Frontal cortex (tissue), 3 donors: ENCODE measurements at regions not wholly inside any gene's neighbourhood (a gene's known extent, or its start where the extent isn't known, plus 50 kb on each side); places are given as distances from the start of the nearest gene placed in this dataset.
"Not testable (repeated sequence)": the region's sequence is repeated elsewhere in the genome, so short reads cannot be mapped to it uniquely, and the experiment has no call there.

Experiments used
- DNase-seq, 2 donors: peaks; one replicate each; pipeline ENCODE4 v3.0.0; 2012; ENCODE audit warnings: low spot score in 2 of 2
- FAIRE-seq: peaks from 2 replicates; lab custom pipeline; 2012; peaks lifted over from hg19 to GRCh38; lab: Jason Lieb, UNC
- donor health status: control.
- donor health status: control.
- donor health status: control.

DNA sequence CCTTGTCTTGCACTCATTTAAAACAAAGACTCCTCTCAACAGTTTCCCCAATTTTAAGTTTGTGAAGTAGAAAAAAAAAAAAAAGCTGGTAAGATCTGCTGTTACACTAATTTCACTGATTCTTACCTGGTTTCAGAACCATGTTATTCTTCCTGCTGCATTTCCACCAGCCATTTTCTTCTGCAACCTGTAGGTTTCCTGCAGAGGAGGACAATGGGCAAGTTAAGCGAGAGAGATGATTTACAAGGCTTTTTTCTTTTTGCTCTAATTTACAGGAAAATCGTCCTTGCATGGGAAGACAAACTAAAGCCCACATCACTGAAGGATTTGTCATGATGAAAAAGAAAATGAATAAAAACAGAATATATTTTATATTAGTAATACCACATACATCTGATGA lies 86.0 kb upstream of the SMARCA2 start:
- DNase-seq (no peak), FAIRE-seq (no peak)

- FAIRE-seq (no peak), DNase-seq (no peak)
These were observed 85.4 kb upstream of the SMARCA2 start for GRCh38 chr9:1929722-1930244.

- not testable (repeated sequence) for DNase-seq, FAIRE-seq
These were observed 84.9 kb upstream of the SMARCA2 start for GRCh38 chr9:1930245-1930736.

DNA sequence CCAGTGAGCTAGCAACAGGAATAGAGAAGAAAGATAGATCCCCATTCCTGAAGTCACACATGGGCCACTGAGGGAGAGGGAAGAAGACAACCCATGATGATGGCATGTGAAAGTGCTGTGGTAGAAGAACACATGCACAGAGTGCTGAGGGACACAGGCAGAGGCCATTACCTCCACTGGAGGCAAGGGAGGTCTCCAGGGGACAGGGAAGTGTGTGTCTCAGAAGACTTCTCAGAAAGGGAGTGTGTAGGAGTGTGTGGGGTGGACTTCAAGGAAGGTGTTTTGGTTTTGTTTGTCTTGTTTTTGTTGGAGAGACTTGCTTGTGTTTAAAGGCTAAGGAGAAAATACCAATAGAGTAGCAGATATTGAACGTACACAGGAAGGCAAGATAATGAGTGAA lies 77.0 kb upstream of the SMARCA2 start:
- FAIRE-seq, result no peak
- DNase-seq, result no peak

- FAIRE-seq (no peak), DNase-seq (no peak)
These were observed 76.4 kb upstream of the SMARCA2 start for GRCh38 chr9:1938675-1939170.

GRCh38 chr9:1939466-1939865 lies 75.7 kb upstream of the SMARCA2 start:
- DNase-seq, result no peak
- no peak for FAIRE-seq

GRCh38 chr9:1939926-1940368 lies 75.2 kb upstream of the SMARCA2 start:
- DNase-seq (peak in 1 of 2 donors; percentile 44), FAIRE-seq (no peak)

- FAIRE-seq (no peak), DNase-seq (peak in 1 of 2 donors; percentile 13)
These were observed 73.2 kb upstream of the SMARCA2 start for GRCh38 chr9:1941989-1942388.

DNA sequence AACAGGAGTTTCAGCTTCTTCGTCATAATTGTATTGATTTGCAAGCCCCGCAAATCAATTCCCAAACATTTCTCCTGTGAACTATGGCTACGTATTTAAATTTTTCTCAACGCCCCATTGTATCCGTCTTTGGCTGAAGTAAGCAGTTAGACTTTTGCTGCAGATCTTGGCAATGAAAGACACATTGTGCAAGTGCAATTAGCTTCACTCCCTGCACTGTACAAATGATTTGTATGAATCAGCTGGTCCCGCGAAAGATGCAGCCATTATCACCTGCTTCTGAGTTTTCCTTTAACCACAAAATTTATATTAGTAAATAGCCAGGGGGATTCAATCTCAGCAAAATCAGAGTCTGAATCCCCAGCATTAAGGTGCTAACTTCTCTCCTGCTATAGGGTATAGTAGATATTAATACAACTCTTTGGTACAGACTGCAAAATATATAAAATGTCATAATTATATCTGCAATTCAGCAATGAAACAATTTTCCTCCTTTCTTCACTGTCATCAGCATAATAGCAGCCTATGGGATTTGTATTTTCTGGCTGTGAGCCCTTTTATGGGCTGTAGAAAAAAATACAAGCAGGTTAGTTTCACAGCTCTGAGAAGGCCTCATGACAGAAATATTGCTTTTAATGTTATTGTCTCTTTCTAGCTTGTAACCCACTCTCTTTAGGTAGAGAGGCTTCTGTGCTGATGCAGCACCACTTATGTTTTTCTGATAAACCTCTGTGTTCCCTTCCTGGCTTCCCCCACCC lies 68.4 kb upstream of the SMARCA2 start:
- FAIRE-seq (no peak), DNase-seq (no peak)

- DNase-seq, result no peak
- no peak for FAIRE-seq
These were observed 67.7 kb upstream of the SMARCA2 start for GRCh38 chr9:1947438-1947837.

- FAIRE-seq (no peak), DNase-seq (no peak)
These were observed 66.6 kb upstream of the SMARCA2 start for GRCh38 chr9:1948541-1948940.

- FAIRE-seq, result no peak
- no peak for DNase-seq
These were observed 63.7 kb upstream of the SMARCA2 start for GRCh38 chr9:1951446-1951845.

- no peak for FAIRE-seq
- no peak for DNase-seq
These were observed 63.1 kb upstream of the SMARCA2 start for GRCh38 chr9:1952001-1952400.

DNA sequence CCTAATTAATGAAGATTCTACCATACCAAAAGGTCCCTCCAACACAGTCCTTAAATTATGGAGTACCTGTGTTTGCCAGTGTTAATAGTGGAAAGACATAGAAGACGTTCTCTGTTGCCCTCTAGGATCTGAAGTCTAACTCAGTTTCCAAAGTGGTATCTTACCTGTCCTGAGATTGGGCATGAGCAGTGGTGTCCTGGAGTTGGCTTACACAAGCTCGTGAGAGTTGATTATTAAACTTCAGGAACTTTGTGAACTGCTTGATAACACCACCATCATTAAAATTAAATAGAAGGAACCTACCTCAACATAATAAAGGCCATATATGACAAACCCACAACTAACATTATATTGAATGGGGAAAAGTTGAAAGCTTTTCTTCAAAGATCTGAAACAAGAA lies 60.9 kb upstream of the SMARCA2 start:
- FAIRE-seq (no peak), DNase-seq (no peak)

DNA sequence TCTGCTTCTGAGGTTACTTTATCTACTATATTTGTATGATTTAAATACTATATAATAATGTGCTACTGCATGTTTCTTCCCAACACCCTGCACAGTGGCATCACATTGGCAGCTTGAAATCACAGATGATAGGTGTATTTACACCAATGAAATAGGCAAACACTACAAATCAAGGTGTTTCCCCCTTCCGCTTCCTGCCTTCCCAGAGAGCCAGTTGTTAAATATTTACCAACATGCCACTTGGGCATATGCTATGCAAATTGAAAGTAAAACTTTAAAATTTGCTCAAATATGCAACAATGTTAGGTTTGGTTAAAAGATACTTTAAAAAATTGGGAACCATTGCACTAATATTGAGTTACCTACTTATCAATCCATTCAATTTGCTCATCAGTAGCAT lies 58.2 kb upstream of the SMARCA2 start:
- FAIRE-seq (no peak), DNase-seq (no peak)

DNA sequence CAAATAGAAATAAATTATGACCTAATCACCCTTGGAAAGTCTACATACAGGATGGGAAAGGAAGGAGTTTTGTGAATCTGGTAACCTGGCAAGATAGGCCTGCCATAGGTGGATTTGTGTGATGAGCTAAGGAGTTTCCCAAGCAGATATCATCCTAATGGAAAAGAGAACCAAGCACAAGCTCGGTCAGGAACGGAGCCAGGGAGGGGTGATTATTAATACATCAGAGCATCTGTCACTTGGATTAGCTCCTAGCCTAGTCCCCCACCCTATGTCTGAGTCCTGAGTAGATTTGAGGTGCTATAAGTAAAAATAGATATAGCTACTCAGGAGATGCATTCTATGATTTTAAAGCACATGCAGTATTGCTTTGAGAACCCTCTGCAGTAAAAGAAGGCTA lies 57.3 kb upstream of the SMARCA2 start:
- FAIRE-seq (no peak), DNase-seq (no peak)

GRCh38 chr9:1959371-1959770 lies 55.8 kb upstream of the SMARCA2 start:
- DNase-seq (no peak), FAIRE-seq (no peak)

GRCh38 chr9:1960342-1961042 lies 54.7 kb upstream of the SMARCA2 start:
- FAIRE-seq, result no peak
- no peak for DNase-seq

- DNase-seq (no peak), FAIRE-seq (no peak)
These were observed 53.0 kb upstream of the SMARCA2 start for GRCh38 chr9:1962122-1962521.

DNA sequence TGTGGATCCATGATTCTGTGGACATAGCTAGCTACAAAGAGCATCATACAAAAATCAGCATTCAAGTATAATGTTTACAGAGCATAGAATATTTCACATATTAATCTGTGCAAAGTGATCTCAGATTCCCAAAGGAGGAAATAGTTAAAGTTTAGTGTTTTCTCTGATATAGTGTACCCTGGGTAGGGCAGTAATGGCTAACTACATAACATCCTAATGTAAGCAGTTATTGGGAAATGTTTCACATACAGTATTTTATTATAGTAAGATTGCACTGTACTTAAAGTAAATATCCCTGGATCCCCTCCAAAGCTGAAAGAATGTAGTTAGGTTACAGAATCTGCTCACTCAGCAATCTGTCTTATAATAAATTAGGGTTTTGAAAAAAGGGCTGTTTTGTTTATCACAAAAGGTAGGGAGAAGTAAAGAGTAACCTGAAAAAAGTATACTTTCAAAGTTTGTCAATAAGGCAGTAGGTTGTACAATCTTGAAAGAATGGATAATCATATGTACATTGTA lies 52.5 kb upstream of the SMARCA2 start:
- FAIRE-seq (no peak), DNase-seq (no peak)

- DNase-seq, result no peak
- no peak for FAIRE-seq
These were observed 51.1 kb upstream of the SMARCA2 start for GRCh38 chr9:1964093-1964492.
